ENCODE measurements at regions not wholly inside any gene's neighbourhood (a gene's known extent, or its start where the extent isn't known, plus 50 kb on each side); places are given as distances from the start of the nearest gene placed in this dataset.

- no peak for TF ChIP-seq EZH2phosphoT487 (IDR thresholded peaks at IDR 0.05; ENCODE audit: low read depth)
- no peak for TF ChIP-seq CTCF (IDR thresholded peaks at IDR 0.05; ENCODE audit: low read depth, low read length)
These were observed 474.7 kb downstream of the NUF2 start for GRCh38 chr1:163796394-163796821.
